LNCAP (cell line): ENCODE measurements at regions not wholly inside any gene's neighbourhood (a gene's known extent, or its start where the extent isn't known, plus 50 kb on each side); places are given as distances from the start of the nearest gene placed in this dataset.

Experiments
- TF ChIP-seq, protein P1 (sequence below): fragments of 450-650 bp; IDR thresholded peaks from 2 replicates; pipeline ENCODE4 v1.5.1; 2017; ENCODE audit warnings: mild to moderate bottlenecking

DNA sequence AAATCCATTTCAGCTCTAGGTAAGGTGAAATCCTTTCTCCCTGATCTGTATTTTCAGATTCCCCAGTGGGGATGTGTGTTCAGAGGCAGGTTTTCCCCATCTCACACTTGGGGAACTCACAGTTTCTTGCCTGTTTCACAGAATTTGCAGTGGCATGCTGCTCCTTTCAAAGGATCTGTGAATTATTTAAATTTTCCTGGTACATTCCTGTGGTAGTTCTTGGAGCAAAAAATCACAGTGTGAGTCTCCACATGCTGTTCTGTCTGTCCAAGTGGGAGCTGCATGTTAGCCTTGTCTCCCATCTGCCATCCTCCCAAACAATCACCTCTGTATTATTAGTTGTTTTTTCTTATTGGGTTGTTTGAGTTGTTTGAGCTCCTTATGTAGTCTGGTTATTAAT, 372.9 kb downstream of the ARL6IP6 start:
- TF ChIP-seq, protein P1, sequence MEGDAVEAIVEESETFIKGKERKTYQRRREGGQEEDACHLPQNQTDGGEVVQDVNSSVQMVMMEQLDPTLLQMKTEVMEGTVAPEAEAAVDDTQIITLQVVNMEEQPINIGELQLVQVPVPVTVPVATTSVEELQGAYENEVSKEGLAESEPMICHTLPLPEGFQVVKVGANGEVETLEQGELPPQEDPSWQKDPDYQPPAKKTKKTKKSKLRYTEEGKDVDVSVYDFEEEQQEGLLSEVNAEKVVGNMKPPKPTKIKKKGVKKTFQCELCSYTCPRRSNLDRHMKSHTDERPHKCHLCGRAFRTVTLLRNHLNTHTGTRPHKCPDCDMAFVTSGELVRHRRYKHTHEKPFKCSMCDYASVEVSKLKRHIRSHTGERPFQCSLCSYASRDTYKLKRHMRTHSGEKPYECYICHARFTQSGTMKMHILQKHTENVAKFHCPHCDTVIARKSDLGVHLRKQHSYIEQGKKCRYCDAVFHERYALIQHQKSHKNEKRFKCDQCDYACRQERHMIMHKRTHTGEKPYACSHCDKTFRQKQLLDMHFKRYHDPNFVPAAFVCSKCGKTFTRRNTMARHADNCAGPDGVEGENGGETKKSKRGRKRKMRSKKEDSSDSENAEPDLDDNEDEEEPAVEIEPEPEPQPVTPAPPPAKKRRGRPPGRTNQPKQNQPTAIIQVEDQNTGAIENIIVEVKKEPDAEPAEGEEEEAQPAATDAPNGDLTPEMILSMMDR = no peak

DNA sequence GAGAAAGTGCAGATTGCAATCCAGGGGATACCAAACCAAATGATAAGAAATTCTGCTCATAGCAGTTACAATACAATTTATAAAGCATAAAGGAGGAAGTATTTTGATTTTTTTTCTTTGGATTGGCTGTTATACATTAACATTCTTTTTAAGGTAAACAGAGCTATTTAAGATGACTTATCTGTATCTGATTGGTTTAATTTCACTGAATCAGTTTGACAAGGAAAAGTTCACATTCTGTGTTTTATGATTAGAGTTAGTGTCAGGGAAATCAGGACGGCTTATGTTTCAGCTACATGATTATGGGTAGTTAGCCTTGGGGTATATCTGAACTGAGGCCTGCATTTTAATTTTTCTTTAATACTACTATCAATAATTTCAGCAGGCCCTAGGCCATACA, 360.9 kb downstream of the ARL6IP6 start:
- TF ChIP-seq, protein P1 = no peak

DNA sequence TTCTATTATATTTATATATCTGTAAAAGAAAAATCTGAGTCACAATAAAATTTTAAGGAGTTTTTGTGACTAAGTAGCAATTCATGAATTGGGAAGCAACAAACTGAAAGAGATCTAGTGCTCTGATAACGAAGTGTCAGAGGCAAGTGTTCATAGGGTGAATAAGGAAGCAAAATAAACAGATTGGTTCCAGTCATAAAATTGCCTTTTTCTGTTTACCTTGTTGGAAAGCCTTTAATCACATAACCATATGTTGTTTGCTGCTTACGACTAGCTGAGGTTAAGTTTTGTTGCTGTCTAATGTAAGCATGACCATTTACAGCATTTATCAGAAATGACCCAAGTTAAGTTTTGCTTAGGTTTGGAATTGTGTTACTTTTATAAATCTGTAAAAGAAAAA, 358.9 kb downstream of the ARL6IP6 start:
- TF ChIP-seq, protein P1 = no peak

DNA sequence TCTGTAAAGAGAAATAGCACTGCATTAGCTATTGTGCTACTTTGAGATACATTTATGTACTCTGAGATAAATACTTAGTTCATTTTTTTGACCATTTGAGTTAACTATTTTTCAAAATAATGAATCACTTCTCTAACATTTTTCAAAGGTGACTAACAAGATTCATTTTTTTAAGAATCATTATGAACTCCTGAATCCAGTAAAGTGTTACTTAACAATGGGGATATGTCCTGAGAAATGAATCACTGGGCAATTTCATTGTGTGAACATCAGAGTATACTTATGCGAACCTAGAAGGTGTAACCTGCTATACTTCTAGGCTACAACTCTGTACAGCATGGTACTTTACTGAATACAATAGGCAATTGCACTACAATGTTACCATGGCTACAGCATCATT, 355.8 kb downstream of the ARL6IP6 start:
- TF ChIP-seq, protein P1 = no peak

DNA sequence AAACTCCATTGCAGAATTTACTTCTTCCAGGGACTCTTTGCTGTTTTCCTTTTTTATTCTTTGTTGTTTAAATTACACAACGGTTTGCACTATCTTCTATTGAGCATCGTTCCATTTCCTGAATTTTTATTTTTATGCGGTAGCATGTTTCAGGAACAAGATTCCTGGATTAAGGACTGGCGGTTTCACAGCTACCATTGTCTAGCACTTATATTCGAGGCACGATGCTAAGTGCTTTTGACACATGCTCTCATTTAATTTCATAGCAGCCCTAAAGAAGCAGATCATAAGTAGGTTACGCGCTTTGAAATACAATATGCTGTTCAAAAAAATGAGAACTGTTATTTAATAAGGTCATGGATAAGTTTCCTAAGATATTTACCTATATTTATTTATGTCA, 354.4 kb downstream of the ARL6IP6 start:
- TF ChIP-seq, protein P1 = no peak

DNA sequence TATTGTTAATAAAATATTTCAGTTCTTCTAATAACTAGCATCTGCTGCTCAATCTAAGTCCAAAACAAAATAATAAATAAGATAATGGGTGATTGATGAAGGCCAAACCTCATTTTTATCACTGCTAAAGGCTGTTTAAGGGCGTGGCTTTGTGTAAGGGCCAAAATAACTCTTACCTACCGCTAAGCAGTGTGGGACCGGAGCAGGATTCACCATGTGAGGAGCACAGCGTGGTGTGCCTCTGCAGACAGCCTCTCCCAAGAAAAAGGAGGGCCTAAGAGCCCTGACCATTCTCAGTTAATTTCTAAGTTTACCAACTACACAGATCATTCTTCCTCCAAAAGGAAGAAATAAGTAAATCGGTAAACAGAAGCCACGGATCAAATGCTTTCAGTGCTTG, 353.7 kb downstream of the ARL6IP6 start:
- TF ChIP-seq, protein P1 = no peak

DNA sequence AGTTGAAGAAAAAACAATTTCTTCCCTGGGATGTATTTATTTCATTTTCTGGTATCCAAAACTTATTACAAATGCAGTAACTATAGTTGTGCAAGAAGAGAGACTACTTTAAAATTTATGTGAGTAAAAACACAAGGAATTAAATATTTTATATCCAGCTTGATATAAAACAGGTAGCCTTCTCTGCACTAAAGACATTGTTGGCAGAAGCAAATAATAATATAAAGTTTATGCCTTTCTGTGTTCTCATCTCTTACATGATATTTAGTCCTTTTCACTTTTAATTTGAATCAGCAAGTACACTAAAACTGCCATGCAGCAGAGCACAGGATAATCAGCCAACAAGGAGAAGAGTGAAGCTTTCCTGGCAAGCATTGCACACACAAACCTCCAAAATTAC, 352.7 kb downstream of the ARL6IP6 start:
- TF ChIP-seq, protein P1 = no peak

DNA sequence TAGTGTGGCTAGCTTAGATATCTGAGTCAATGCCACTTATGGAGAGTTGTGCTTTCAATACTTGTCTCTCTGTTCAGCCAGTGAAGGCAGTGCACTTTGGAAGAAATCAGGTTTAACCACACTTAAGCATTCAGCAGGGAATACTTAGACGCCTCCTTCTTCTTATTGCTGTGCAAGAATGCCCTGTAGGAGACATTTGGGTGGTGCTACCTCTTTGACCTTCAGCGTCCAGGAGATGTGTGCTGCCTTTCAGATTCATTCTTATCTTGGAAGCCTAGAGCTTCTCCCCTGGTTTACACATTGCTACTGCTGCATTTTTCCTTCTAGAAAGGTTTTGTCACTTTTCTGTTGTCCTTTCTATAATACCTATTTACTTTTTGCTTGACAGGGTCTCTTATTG, 350.5 kb downstream of the ARL6IP6 start:
- TF ChIP-seq, protein P1 = no peak
